Neural progenitor cell (in vitro differentiated cells): ENCODE measurements at regions not wholly inside any gene's neighbourhood (a gene's known extent, or its start where the extent isn't known, plus 50 kb on each side); places are given as distances from the start of the nearest gene placed in this dataset.

Experiments
- DNase-seq: peaks from one replicate; pipeline ENCODE4 v3.0.0-alpha.2; 2016; ENCODE audit warnings: low spot score
- H2AFZ ChIP-seq: fragments of 200-600 bp; sonication (generic); replicated peaks from 2 replicates; pipeline ENCODE4 v1.6.1; 2016; ENCODE audit warnings: antibody characterized with exemption
- H3F3A ChIP-seq: fragments of 200-600 bp; sonication (generic); 2 replicates; pipeline ENCODE4 v1.6.1; 2016; ENCODE audit warnings: antibody characterized with exemption, low read depth
- H3K27ac ChIP-seq: fragments of 200-600 bp; sonication (generic); 2 replicates; pipeline ENCODE4 v1.5.1; 2016; ENCODE audit warnings: mild to moderate bottlenecking
- H3K27me3 ChIP-seq: fragments of 200-600 bp; sonication (generic); 2 replicates; pipeline ENCODE4 v1.6.1; 2016; ENCODE audit warnings: mild to moderate bottlenecking, moderate library complexity
- H3K36me3 ChIP-seq: fragments of 200-600 bp; sonication (generic); 2 replicates; pipeline ENCODE4 v1.5.1; 2016
- H3K4me1 ChIP-seq: fragments of 200-600 bp; sonication (generic); 2 replicates; pipeline ENCODE4 v1.6.1; 2016; ENCODE audit warnings: mixed run types
- H3K4me2 ChIP-seq: fragments of 200-600 bp; sonication (generic); 2 replicates; pipeline ENCODE4 v1.6.1; 2016
- H3K4me3 ChIP-seq: fragments of 200-600 bp; sonication (generic); 2 replicates; pipeline ENCODE4 v1.5.1; 2016
- H3K79me2 ChIP-seq: fragments of 200-600 bp; sonication (generic); 2 replicates; pipeline ENCODE4 v1.6.1; 2016; ENCODE audit warnings: low read depth
- H3K9ac ChIP-seq: fragments of 200-600 bp; sonication (generic); 2 replicates; pipeline ENCODE4 v1.6.1; 2016
- H3K9me3 ChIP-seq: fragments of 200-600 bp; sonication (generic); 2 replicates; pipeline ENCODE4 v1.5.1; 2016; ENCODE audit warnings: low read depth
- H4K20me1 ChIP-seq: fragments of 200-600 bp; sonication (generic); 2 replicates; pipeline ENCODE4 v1.6.1; 2016; ENCODE audit warnings: low read depth
- H3K27ac Mint-ChIP-seq: 3 replicates; pipeline ENCODE4 v1.8.0; 2021; ENCODE audit warnings: mixed read lengths
- H3K27me3 Mint-ChIP-seq: 2 replicates; pipeline ENCODE4 v1.8.0; 2022; ENCODE audit warnings: low read depth, mild to moderate bottlenecking, inconsistent platforms, moderate library complexity, mixed read lengths; ENCODE audit not compliant: insufficient read depth
- H3K36me3 Mint-ChIP-seq: 3 replicates; pipeline ENCODE4 v1.8.0; 2021; ENCODE audit warnings: mixed read lengths
- H3K4me1 Mint-ChIP-seq: 3 replicates; pipeline ENCODE4 v1.8.0; 2021; ENCODE audit warnings: mixed read lengths
- H3K4me3 Mint-ChIP-seq: 3 replicates; pipeline ENCODE4 v1.8.0; 2021; ENCODE audit warnings: mild to moderate bottlenecking, moderate library complexity, mixed read lengths
- H3K9me3 Mint-ChIP-seq: 3 replicates; pipeline ENCODE4 v1.8.0; 2020; ENCODE audit warnings: mixed read lengths
- EZH2 ChIP-seq: fragments of 200-600 bp; sonication (generic); IDR thresholded peaks from 2 replicates; pipeline ENCODE4 v1.6.1; 2017; ENCODE audit warnings: antibody characterized with exemption, mild to moderate bottlenecking, moderate library complexity
- EZH2phosphoT487 ChIP-seq: fragments of 200-600 bp; sonication (generic); IDR thresholded peaks from 2 replicates; pipeline ENCODE4 v1.6.1; 2017; ENCODE audit warnings: antibody characterized with exemption
- TF ChIP-seq, protein P1 (sequence below): fragments of 200-600 bp; sonication (generic); IDR thresholded peaks from 2 replicates; pipeline ENCODE4 v1.5.1; 2017; ENCODE audit warnings: antibody characterized with exemption, mild to moderate bottlenecking

GRCh38 chr13:30006246-30006645, 155.8 kb upstream of the UBL3 start:
- H3K36me3 Mint-ChIP-seq = no peaks in the 10 kb centered on the region
- Histone ChIP-seq H2AFZ (no peak overlapping the region), H3K27me3 (no peaks in the 10 kb centered on the region), H3K9me3 (no peaks in the 10 kb centered on the region), H3K4me1 (no peaks in the 10 kb centered on the region), H3K4me3 (no peak overlapping the region), H3K4me2 (no peak overlapping the region), H3K9ac (no peak overlapping the region), H4K20me1 (no peaks in the 10 kb centered on the region), H3F3A (no peaks in the 10 kb centered on the region), H3K27ac (no peak overlapping the region), H3K36me3 (no peaks in the 10 kb centered on the region), H3K79me2 (no peaks in the 10 kb centered on the region)
- no peak overlapping the region for H3K4me3 Mint-ChIP-seq
- no peak for DNase-seq
- H3K27ac Mint-ChIP-seq = no peak overlapping the region
- H3K27me3 Mint-ChIP-seq = no peaks in the 10 kb centered on the region
- H3K9me3 Mint-ChIP-seq = no peaks in the 10 kb centered on the region
- TF ChIP-seq, protein P1, sequence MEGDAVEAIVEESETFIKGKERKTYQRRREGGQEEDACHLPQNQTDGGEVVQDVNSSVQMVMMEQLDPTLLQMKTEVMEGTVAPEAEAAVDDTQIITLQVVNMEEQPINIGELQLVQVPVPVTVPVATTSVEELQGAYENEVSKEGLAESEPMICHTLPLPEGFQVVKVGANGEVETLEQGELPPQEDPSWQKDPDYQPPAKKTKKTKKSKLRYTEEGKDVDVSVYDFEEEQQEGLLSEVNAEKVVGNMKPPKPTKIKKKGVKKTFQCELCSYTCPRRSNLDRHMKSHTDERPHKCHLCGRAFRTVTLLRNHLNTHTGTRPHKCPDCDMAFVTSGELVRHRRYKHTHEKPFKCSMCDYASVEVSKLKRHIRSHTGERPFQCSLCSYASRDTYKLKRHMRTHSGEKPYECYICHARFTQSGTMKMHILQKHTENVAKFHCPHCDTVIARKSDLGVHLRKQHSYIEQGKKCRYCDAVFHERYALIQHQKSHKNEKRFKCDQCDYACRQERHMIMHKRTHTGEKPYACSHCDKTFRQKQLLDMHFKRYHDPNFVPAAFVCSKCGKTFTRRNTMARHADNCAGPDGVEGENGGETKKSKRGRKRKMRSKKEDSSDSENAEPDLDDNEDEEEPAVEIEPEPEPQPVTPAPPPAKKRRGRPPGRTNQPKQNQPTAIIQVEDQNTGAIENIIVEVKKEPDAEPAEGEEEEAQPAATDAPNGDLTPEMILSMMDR = no peak
- no peak for TF ChIP-seq EZH2
- no peaks in the 10 kb centered on the region for H3K4me1 Mint-ChIP-seq

- Mint-ChIP-seq H3K4me1 (peaks cover 2% of the 10 kb centered on the region), H3K36me3 (no peaks in the 10 kb centered on the region), H3K4me3 (no peak overlapping the region), H3K9me3 (no peaks in the 10 kb centered on the region), H3K27ac (no peak overlapping the region), H3K27me3 (no peaks in the 10 kb centered on the region)
- Histone ChIP-seq H3K4me1 (no peaks in the 10 kb centered on the region), H3K36me3 (no peaks in the 10 kb centered on the region), H2AFZ (no peak overlapping the region), H3F3A (no peaks in the 10 kb centered on the region), H3K27ac (no peak overlapping the region), H3K9me3 (no peaks in the 10 kb centered on the region), H3K4me3 (no peak overlapping the region), H3K4me2 (no peak overlapping the region), H3K27me3 (no peaks in the 10 kb centered on the region), H4K20me1 (no peaks in the 10 kb centered on the region), H3K79me2 (no peaks in the 10 kb centered on the region), H3K9ac (no peak overlapping the region)
- no peak for TF ChIP-seq EZH2
- TF ChIP-seq EZH2phosphoT487 = no peak
- TF ChIP-seq, protein P1 = no peak
- DNase-seq = no peak
Observed at GRCh38 chr13:30004204-30004603, 153.8 kb upstream of the UBL3 start.

- Histone ChIP-seq H3K79me2 (no peaks in the 10 kb centered on the region), H3K27me3 (no peaks in the 10 kb centered on the region), H4K20me1 (no peaks in the 10 kb centered on the region), H3K4me1 (no peaks in the 10 kb centered on the region), H3K27ac (no peak overlapping the region), H3F3A (no peaks in the 10 kb centered on the region), H3K36me3 (no peaks in the 10 kb centered on the region), H3K4me2 (no peak overlapping the region), H2AFZ (no peak overlapping the region), H3K9ac (no peak overlapping the region), H3K9me3 (no peaks in the 10 kb centered on the region), H3K4me3 (no peak overlapping the region)
- peaks cover 2% of the 10 kb centered on the region for H3K4me1 Mint-ChIP-seq
- no peak overlapping the region for H3K27ac Mint-ChIP-seq
- TF ChIP-seq, protein P1 = no peak
- no peak overlapping the region for H3K4me3 Mint-ChIP-seq
- no peak for DNase-seq
- no peaks in the 10 kb centered on the region for H3K36me3 Mint-ChIP-seq
- no peaks in the 10 kb centered on the region for H3K9me3 Mint-ChIP-seq
- H3K27me3 Mint-ChIP-seq = no peaks in the 10 kb centered on the region
Observed at GRCh38 chr13:30002577-30002976, 152.2 kb upstream of the UBL3 start.

- no peaks in the 10 kb centered on the region for H3K9me3 ChIP-seq
- Mint-ChIP-seq H3K4me1 (peaks cover 2% of the 10 kb centered on the region), H3K27me3 (no peaks in the 10 kb centered on the region), H3K4me3 (no peak overlapping the region), H3K9me3 (no peaks in the 10 kb centered on the region), H3K36me3 (no peaks in the 10 kb centered on the region), H3K27ac (no peak overlapping the region)
- no peak overlapping the region for H3K4me2 ChIP-seq
- H2AFZ ChIP-seq = no peak overlapping the region
- H3K79me2 ChIP-seq = no peaks in the 10 kb centered on the region
- no peak for DNase-seq
- no peaks in the 10 kb centered on the region for H3K36me3 ChIP-seq
- no peaks in the 10 kb centered on the region for H3K4me1 ChIP-seq
- no peak overlapping the region for H3K4me3 ChIP-seq
- no peaks in the 10 kb centered on the region for H4K20me1 ChIP-seq
- TF ChIP-seq, protein P1 = no peak
- no peak for TF ChIP-seq EZH2
- TF ChIP-seq EZH2phosphoT487 = no peak
- no peaks in the 10 kb centered on the region for H3K27me3 ChIP-seq
- H3F3A ChIP-seq = no peaks in the 10 kb centered on the region
- no peak overlapping the region for H3K27ac ChIP-seq
- no peak overlapping the region for H3K9ac ChIP-seq
Observed at GRCh38 chr13:30000370-30000765, 150.0 kb upstream of the UBL3 start.
